SW 1271 (cell line): ENCODE measurements at regions not wholly inside any gene's neighbourhood (a gene's known extent, or its start where the extent isn't known, plus 50 kb on each side); places are given as distances from the start of the nearest gene placed in this dataset.

Experiments
- DNase-seq, 2 experiments: peaks; one replicate each; lab custom pipeline; 2025; lab: John Stamatoyannopoulos, UW

DNA sequence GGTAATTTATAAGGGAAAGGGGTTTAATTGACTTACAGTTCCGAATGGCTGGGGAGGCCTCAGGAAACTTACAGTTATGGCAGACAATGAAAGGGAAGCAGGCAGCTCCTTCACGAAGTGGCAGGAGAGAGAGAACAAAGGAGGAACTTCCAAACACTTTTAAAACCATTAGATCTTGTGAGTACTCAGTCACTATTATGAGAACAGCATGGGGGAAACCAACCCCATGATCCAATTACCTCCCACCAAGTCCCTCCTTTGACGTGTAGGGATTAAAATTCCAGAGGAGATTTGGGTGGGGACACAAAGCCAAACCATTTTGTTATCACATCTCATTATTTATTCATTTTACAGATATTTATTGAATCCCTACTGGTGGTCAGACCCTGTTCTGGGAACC, 822.8 kb downstream of the GALC start:
- no peak for DNase-seq

DNA sequence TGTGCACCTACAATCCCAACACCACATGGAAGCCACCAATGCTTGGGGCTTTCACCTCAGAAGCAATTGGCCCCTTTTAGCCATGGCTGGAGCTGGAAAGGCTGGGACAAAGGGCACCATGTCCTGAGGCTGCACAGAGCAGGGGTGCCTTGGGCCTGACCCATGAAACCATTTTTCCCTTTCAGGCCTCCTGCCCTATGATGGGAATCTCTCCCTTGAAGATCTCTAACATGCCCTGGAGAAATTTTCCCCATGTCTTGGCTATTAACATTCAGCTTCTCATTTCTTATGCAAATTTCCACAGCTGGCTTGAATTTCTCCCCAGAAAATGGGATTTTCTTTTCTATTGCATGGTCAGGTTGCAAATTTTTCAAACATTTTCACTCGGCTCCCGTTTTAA, 823.6 kb downstream of the GALC start:
- DNase-seq = no peak

DNA sequence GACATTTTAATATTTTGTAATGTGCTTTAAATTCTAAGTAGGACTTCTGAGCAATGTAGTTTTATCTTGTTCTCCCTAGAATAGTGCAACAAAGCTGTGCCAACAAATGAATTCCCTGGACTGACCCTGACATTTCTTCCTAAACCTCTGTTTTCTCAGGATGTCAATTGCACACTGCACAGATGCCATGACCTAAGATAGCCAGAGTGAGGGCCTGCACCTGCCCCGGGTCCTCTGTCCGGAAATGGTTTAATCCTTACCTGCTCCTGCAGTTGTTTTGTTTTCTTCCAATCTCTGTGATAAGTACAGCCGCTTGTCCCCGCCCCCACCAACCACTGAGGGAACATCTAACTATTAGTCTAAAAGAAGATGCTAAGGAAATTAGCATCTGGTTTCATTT, 831.5 kb downstream of the GALC start:
- no peak for DNase-seq

DNA sequence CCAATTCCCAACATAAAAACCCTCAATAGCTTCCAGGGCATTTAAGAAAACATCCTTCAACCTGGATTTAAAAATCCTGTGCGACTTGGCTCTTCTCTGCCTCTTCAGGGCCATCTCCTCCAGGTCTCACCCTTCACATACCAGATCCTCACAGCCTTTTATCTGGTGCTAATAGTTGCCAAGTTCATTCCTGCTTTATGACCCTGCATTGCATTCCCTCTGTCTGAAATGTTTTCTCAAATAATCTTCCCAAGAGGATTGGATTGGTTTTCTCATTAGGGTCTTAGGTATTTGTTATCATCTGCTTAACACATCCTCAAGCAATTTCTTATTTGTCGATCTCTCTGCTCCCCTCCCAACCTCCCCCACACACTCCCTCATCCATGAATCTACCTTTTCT, 832.0 kb downstream of the GALC start:
- no peak for DNase-seq

DNA sequence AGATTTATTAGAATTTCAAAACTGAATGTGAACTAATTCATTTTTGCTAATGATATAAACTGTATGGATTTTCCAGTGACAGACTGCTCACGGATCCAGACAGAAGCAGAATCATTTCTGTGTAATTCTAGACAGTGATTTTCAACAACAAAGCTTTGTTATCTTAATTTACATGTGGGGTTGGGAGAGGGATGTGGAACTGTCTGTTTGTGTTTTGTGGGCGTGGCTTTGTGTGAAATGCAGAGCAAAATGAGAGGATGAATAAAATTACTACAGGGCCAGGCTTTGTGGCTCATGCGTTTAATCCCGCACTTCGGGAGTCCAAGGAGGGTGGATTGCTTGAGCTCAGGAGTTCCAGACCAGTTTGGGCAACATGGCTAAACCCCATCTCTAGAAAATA, 834.7 kb downstream of the GALC start:
- DNase-seq = no peak

DNA sequence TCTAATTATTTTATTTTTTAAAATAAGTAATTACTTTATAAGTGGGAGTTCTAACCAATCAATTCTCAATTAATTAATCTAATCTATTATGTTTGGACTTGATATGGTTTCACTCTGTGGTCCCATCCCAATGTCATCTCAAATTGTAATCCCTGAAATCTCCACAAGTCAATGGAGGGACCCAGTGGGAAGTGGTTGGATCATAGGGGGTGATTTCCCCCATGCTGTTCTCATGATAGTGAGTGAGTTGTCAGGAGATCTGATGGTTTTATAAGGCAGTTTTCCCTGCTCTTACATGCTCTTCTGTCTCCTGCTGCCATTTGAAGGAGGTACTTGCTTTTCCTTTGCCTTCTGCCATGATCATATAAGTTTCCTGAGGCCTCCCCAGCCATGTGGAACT, 836.1 kb downstream of the GALC start:
- no peak for DNase-seq

DNA sequence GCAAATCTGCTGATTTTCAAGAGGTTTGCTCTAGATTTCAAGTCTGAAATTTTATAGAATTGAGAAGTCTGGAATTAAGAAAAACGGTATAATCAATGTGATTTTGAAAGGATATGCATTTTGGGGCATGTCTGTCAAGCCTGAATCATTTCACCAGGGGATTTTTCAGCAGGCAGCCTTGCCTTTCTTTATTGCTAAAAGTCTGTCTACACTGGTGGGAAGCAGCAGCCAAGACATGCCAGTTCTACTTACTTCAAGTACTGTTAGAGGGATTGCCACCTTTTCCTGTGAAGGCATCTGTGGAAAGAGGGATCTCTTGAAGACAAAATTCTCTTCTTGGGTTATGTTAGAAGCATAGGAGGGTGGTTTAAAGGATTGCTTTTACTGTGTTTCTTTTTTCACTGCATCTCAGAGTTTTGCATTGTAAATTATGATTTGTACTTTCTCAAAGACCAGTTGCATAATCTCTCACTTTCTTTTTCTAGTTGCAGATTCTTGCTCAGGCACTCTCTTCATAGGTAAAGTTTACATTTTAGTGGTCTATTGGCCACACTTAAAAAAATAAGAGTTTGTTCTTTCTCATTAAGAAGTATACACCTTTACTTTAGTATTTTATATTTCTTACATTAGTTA, 837.0 kb downstream of the GALC start:
- DNase-seq = no peak

DNA sequence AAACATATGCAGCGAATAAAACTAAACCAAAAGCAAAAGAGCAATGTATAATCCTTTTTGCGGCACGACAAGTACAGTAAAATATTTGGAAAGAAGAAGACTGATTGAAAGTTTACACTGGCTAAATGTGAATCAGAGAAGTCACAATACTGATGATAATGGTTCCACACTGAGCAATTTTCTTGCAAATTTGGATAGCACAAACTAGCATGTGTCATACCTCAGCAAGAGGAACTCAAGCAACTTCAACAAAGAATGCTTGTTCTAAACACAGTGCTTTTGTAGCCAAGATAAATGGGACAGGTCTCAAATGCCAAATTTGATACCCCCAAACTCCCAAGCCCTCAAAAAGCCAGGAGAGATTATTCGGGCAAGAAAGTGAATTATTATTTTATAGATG, 839.1 kb downstream of the GALC start:
- DNase-seq = no peak

DNA sequence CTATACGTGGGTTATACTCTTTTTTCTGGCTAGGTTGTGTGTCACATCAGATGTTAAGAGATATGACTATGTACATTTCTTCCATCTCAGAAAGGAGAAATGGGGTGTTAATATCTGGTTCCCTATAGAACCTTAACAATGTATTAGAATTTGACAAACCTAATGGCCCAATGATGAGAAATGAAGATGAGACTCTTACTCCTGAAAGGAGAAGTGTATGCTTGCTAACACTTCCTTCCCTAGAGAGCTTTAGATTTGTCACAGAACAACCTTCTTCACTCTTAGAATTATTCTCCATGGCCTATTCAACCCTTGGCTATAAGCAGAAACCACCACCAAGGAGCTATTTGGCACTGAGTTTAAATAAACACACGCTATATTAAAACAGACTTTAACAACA, 839.6 kb downstream of the GALC start:
- DNase-seq = no peak

DNA sequence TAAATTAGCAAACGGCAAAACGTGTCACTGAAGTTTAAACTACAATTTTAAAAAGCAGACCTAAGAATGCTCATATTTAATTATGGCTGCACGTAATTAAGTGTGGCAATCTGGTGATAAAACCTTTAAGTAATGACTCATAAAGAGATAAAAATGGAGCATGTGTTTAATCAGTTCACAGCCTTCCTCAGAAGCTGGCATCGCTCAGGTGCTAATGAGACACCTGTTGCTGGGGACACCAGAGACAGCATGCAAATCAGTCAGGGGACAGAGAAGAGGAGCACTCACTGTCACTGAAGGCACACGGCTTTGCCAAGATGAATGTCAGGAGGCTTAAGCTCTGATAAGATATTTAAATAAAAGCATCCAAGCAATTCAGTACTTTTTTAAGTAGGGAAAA, 840.3 kb downstream of the GALC start:
- DNase-seq = no peak

DNA sequence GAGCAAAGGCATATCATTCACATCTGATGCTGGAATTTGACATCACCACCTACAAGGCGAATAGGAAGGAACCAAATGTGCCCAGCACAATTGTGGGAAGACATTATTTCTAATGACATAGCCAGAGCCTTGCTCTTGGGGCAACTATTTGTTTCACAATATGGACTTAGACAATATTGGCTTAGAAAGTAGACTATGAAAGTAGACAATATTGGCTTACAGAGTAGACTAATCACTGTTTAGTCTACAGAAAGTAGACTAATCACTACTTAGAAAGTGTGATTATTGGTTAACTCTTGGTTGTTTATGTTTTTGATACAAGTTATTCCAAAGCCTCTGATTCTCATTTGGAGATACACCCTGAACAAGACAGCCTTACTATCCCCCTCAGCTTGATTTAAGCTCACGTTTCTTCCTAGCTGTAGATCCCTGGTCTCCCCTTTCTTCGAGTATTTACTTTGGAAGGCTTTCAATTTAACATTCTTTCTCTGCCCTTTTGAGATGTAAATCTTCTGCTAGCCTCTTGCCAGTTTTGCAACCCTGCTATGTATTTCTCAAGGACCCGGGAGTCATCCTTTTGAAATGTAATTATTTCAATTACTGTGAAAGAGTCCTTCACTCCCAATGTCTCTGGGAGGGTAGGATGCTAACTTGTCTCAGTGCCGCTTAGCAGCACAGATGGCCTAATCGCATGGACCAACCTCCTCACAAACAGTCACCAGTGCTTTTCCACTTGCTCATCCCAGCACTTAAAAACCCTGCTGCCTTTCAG, 843.2 kb downstream of the GALC start:
- no peak for DNase-seq

DNA sequence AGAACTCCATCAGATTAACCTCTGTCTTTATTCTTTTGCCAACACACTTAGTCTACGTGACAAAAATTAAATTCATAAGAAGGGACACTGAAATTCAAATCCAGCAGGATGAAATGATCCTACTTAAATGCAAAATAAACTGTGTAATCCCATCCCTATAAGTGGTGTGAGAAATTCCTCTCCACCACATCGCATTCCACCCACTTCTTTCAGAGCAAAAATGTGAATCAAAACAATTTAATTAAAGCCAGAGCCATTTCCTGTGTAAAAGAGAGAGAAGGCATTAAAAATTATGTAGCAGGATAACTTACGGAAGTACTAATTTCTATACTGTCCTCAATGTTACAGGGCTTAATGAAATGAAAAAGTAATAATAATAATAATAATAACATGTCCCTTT, 844.3 kb downstream of the GALC start:
- DNase-seq = no peak

DNA sequence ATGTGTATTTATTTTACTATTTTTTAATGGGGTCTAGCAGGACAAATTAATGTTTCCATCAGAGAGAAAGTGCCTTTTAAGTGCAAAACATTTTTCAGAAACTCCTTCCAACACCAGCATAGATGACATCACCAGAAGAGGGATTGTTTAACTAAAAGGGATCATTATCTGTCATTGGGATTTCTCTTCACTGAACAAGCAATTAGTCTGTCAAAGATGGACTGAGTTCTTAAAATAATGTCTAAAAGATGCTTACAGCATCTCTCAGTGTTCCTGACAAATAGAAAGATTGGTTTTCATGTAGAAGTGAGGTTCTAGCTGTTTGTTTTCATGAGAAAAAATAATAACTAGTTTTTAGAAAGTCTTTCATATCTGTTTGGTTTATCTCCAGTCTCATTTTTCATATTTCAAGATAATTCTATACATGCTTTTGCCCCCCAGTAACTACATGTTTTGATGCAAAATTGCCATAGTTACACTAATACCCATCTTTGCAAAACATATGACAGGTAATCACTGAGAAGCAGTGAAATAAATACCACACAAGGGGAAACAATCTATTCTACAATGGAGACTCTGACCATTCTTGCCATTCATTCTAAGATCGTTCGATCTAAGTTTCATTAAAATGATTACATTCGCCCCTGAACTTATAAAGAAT, 850.3 kb downstream of the GALC start:
- no peak for DNase-seq

DNA sequence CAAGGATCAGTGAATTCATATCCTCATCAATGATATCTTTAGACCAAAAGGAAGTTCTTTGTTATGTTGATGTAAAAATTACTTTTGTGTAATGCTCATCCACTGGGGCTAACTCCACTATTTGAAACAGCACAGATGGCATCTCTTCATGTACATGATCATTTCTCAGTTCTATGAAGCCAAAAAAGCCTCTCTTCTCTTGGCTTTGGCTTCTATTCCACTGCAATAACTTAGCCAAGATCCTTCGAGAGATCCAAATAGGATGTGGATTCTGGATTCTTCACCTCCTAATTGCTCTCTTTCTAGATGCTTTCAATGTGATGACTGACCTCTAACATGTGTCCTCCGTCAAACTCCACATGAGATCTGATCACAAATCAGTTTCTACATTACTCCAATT, 851.2 kb downstream of the GALC start:
- DNase-seq = no peak

DNA sequence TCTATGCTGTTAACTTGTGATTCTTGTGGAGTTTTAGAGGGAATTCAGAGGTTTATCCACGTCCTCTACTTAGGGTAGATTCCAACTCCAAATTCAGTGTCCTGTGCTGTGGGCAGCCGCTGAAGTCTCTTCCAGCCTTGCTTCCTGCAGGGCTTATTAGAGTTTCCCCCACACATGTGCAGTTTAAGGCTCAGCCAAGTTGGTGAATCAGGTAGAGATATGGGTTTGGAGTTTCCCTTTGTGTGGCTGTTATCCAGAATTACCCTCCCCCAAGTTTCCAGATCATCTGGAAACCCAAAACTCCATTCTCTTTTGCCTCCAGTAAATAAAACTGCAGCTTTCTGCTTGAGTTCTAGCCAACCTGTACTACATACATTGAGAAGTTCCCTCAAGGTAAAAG, 853.7 kb downstream of the GALC start:
- DNase-seq = no peak

DNA sequence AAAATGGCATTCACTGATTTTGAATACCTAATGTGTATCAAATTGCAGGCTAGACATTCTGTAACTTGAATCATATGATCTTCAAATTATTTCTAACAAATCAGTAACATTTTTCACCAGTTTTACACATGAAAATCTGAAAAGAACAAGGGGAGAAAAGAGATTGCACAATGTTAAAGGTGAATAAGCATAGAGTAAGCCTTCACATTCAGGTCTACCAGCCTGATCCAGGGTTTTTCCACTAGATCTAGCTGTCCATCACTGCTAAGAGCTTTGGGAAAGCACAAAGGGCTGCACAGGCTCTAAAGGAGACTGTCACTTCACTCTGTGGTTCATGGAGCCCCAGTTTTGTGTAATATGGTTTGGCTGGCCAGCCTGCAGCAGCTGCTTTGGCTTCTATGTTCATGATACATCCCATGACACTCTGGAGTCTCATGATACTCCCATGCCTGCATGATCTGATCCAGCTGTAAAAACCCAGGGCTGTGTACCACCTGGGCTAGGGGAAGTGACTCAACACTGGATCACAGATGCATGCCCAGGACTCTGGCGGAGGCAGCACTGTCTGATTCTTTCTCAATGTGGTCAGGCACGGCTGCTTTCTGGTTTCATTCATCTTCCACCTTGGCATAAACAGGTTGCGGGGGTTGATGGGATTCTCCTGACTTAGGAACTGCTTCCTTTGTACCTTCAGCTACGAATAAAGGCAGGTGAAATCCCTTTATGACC, 859.7 kb downstream of the GALC start:
- no peak for DNase-seq

DNA sequence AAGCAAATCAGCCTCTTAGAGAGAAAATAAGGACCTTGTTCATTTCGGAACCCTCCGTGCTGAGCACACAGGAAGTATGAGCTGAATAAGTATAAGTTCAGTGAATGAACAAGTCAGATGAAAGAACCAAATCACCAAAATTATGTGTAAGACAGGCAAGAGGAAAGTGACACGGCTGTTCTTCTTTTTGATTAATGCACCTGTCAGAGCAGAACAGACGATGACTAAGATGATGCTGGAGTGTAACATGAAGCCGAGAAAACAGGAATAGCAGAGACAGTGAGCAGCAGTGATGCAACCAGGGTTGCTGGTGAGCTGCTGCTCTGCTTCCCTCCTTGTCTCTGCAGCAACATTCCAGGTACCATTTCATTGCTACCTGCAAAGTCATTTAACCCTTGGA, 861.1 kb downstream of the GALC start:
- no peak for DNase-seq

DNA sequence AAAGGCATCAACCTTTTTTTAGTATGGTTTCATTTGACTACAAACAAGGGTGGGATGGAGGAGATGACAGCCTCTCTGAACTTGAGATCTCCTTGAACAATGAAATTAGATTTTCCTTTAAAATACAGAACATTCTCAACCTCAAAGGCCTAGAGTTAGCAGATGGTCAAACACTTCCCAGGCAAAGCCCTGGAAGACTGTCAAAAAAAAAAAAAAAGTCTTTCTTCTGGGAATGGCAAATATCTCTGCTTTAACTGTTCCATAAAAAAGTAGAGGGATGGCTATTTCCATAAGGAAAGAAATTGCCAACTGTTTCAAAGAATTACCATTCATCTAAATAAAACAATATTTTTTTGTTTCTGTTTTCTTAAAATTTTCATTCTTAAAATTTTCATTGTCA, 870.8 kb downstream of the GALC start:
- no peak for DNase-seq

DNA sequence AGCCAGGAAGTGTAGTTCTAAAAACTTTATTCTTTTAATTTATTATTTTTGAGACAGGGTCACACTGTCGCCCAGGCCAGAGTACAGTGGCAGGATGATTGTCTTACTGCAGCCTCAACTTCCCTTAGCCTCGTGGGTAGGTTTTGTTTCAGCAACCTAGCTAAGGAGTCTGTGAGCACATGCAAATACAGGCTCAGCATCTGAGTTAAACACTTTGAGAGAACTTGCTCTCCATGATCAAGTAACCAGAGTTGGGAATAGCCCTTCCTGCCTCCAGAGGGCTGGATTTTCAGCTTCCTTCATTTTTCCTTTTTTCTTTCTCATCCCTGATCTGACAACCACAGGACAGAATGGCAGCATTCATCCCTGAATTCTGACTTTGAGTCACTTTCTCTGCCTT, 871.3 kb downstream of the GALC start:
- DNase-seq = no peak

DNA sequence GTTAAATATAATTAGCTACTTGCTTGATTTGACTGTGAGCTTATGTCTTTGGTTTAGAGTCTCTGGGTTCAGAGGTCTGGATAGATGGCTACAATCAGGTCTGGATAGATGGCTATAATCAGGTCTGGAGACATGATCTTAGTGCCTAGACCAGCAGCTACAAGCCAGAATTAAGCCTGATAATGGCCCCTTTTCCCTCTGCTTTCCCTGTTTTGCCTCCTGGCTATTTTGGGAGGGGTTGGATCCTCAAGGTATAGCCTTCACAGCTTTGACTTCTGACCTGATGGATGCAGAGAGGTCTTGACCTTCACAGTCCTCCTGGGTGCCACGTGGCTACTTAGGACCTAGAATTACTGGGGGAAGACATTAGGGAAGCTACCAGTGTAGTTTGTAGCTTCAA, 877.7 kb downstream of the GALC start:
- no peak for DNase-seq

DNA sequence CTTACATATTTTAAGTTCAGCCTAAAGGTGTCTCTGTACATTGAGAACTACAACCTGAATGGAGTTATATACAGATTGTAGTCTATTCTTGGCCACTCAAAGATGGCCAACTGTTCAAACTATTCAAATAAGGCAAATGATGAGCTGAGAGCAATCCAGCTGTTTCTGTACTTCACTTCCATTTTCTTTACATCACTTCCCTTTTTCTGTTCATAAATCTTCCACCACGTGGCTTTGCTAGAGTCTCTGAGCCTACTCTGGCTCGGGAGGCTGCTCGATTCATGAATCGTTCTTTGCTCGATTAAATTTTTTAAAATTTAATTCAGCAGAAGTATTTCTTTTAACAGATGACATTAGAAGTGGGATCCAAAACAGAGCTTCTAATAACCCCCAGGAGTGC, 879.7 kb downstream of the GALC start:
- no peak for DNase-seq

DNA sequence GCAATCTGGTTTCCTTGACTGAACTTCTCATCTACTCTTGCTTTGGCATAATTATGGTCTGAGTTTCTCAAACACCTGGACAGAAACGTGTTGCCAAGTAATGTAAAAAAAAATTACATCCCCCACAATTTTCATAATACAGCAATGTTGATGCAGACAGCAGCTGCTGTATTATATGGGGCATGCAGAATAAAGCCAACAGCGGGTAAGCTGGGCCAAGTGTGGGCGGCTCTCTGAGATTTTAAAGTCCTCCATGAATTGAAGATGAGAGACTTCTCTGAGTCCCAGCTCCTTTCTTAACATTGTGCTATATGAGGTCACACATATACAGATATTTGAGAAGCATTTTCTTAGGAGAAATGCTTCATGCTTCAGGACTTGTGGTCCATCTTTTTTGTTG, 881.2 kb downstream of the GALC start:
- no peak for DNase-seq

DNA sequence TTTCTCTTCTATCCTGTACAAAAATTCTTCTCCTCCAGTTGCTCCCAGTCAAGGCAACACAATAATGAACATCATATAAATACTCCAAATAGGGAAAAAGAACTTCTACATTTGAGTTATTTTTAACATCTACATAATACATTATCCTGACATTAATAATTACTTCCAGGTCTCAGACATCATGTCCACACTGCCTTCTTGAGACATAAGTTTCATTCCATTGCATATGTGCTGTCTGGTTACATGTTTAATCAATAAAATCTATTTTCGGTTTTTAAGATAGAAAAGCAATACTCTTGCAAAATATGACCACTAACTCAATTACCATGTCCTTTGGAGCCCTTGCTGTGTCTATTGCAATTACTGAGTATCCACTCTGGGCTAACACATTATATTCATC, 881.9 kb downstream of the GALC start:
- no peak for DNase-seq
